AG04450 (cell line): ENCODE measurements at regions not wholly inside any gene's neighbourhood (a gene's known extent, or its start where the extent isn't known, plus 50 kb on each side); places are given as distances from the start of the nearest gene placed in this dataset.

Source experiments
- CTCF ChIA-PET: fragments of 300-600, 350-600 bp; formaldehyde crosslinking; extraction: SDS; loops from one replicate; lab custom pipeline; 2022; ENCODE audit warnings: antibody characterized with exemption, inconsistent platforms; lab: Charles Lee
- POLR2A ChIA-PET: fragments of 350-600 bp; formaldehyde crosslinking; extraction: SDS; loops from one replicate; lab custom pipeline; 2021; ENCODE audit warnings: antibody characterized with exemption, inconsistent platforms; lab: Yijun Ruan, JAX
- DNase-seq: peaks from one replicate; pipeline ENCODE4 v3.0.0-alpha.2; 2011; ENCODE audit warnings: low read depth, low spot score
- H3K27ac ChIP-seq: one replicate; pipeline ENCODE4 v1.5.1; 2012; ENCODE audit warnings: low read depth, low read length, control low read depth
- H3K27me3 ChIP-seq: one replicate; pipeline ENCODE4 v1.6.0; 2012; ENCODE audit warnings: low read length; ENCODE audit not compliant: control insufficient read depth, insufficient read depth
- H3K4me3 ChIP-seq: 2 replicates; pipeline ENCODE4 v1.5.1; 2011; ENCODE audit warnings: mild to moderate bottlenecking, low read depth, low read length, control low read depth
- H3K9me3 ChIP-seq: 2 replicates; pipeline ENCODE4 v1.5.1; 2012; ENCODE audit warnings: low read length; ENCODE audit not compliant: control insufficient read depth, insufficient read depth
- TF ChIP-seq, protein P1 (sequence below): IDR thresholded peaks from 2 replicates; pipeline ENCODE4 v1.5.1; 2011; ENCODE audit warnings: low read depth, low read length, control low read depth, inconsistent platforms

DNA sequence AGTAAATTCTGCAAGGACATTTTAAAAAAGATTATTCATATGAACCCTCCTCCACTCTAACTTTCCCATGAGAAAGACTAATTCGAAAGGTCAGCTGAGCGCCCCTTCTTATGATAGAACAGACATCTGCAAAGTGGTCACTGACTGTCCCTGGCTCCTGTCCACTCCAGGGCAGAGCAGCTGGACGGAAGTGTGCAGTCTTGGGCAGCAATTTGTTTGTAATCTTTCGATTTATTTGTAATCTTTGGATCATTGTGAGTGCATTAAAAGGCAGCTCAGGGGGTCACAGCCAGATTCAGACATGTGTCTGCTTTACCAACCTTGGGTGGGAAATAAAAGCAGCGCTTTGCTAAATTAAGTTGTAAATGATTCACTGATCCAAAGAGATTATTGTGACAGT is 158.8 kb upstream of the ADARB2 start:
- H3K4me3 ChIP-seq: no peak overlapping the region
- ChIA-PET POLR2A (no interaction called here), CTCF (no interaction called here)
- H3K27ac ChIP-seq: no peak overlapping the region
- DNase-seq: no peak
- peaks cover 27% of the 10 kb centered on the region for H3K9me3 ChIP-seq
- no peaks in the 10 kb centered on the region for H3K27me3 ChIP-seq
- TF ChIP-seq, protein P1, sequence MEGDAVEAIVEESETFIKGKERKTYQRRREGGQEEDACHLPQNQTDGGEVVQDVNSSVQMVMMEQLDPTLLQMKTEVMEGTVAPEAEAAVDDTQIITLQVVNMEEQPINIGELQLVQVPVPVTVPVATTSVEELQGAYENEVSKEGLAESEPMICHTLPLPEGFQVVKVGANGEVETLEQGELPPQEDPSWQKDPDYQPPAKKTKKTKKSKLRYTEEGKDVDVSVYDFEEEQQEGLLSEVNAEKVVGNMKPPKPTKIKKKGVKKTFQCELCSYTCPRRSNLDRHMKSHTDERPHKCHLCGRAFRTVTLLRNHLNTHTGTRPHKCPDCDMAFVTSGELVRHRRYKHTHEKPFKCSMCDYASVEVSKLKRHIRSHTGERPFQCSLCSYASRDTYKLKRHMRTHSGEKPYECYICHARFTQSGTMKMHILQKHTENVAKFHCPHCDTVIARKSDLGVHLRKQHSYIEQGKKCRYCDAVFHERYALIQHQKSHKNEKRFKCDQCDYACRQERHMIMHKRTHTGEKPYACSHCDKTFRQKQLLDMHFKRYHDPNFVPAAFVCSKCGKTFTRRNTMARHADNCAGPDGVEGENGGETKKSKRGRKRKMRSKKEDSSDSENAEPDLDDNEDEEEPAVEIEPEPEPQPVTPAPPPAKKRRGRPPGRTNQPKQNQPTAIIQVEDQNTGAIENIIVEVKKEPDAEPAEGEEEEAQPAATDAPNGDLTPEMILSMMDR: no peak

DNA sequence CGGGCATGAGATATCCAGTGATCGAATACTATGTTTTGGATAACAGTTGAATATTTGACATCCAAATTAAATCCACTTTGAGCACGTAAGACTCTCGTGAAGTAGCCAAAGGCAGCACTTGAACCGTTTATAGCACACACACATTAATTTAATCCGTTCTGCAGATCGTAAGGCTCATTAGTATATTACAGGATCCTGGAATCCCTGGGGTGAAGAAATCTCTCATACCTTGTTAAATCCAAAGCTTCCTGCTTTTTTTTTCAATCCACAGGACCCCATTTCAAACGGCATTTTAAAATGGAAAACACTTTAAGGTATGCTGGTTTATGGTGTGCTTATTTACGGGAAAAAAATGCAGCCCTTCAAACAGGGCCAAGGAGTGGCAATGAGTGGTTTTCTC is 158.4 kb upstream of the ADARB2 start:
- no peak for DNase-seq
- Histone ChIP-seq H3K27me3 (no peaks in the 10 kb centered on the region), H3K9me3 (peaks cover 27% of the 10 kb centered on the region), H3K4me3 (no peak overlapping the region), H3K27ac (no peak overlapping the region)
- POLR2A ChIA-PET: no interaction called here
- TF ChIP-seq, protein P1: no peak
- CTCF ChIA-PET: no interaction called here

DNA sequence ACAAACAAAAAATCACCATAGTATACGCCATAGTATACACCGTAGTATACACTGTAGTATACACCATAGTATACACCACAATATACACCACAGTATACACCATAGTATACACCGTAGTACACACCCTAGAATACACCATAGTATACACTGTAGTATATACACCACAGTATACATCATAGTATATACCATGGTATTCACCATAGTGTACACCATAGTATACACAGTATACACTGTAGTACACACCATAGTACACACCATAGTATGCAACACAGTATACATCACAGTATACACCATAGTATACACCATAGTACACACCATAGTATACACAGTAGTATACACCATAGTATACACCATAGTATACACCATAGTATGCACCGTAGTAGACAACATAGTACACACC is 157.6 kb upstream of the ADARB2 start:
- H3K9me3 ChIP-seq: peaks cover 27% of the 10 kb centered on the region
- TF ChIP-seq, protein P1: no peak
- DNase-seq: no peak
- no peak overlapping the region for H3K27ac ChIP-seq
- no peaks in the 10 kb centered on the region for H3K27me3 ChIP-seq
- ChIA-PET POLR2A (no interaction called here), CTCF (no interaction called here)
- H3K4me3 ChIP-seq: no peak overlapping the region

DNA sequence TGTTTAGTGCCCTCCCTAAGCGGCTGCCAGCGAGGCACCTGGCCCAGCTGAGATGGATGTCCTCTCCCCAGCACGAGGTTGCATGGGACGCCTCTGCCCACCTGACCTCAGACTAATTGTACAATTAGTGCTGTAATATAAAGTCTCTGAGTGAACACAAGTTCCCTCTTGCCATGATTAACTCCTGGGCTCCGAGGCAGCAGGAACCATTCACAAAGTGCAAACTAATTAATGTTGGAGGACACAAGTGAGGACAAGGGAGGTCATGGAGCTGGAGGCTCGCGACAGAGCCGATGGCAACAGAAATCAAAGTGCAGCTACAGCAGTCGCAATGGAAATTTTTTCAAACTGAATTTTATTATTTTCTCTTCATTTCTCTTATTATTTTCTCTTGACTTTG is 156.6 kb upstream of the ADARB2 start:
- no peak overlapping the region for H3K4me3 ChIP-seq
- no peak overlapping the region for H3K27ac ChIP-seq
- DNase-seq: no peak
- CTCF ChIA-PET: no interaction called here
- TF ChIP-seq, protein P1: no peak
- POLR2A ChIA-PET: no interaction called here
- H3K27me3 ChIP-seq: no peaks in the 10 kb centered on the region
- peaks cover 28% of the 10 kb centered on the region for H3K9me3 ChIP-seq

DNA sequence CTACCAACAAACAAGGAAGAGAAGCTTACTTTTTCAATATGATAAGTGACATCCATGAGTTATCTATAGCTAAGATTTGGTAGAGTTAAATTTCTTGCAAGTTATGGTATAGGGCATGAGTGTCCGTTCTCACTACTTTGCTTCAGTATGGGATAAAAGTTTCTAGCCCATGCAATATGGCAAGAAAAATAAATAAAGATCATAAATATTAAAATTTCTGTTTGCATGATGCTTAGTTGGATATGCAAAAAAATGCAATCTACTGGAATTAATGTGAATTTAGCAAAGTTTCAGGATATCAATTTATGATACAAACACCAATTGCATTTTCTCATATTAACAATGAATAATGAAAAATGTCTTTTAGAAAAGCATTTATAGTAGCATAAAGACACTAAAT is 148.7 kb upstream of the ADARB2 start:
- POLR2A ChIA-PET: no interaction called here

More for the DNA sequence above, 148.7 kb upstream of the ADARB2 start:
- TF ChIP-seq, protein P1: no peak
- DNase-seq: no peak
- CTCF ChIA-PET: no interaction called here
- Histone ChIP-seq H3K27ac (no peak overlapping the region), H3K4me3 (no peak overlapping the region), H3K9me3 (peaks cover 23% of the 10 kb centered on the region), H3K27me3 (no peaks in the 10 kb centered on the region)
